ENCODE measurements at regions not wholly inside any gene's neighbourhood (a gene's known extent, or its start where the extent isn't known, plus 50 kb on each side); places are given as distances from the start of the nearest gene placed in this dataset.

GRCh38 chr6:6851059-6851948, 256.5 kb upstream of the RREB1 start (continued):
- TF ChIP-seq ZNF407 (IDR thresholded peaks at IDR 0.05; ENCODE audit: low read depth) (no peak), NFIX (CRISPR knock-in tag; IDR thresholded peaks at IDR 0.05; ENCODE audit: low read depth) (no peak), MXI1 (IDR thresholded peaks at IDR 0.05; ENCODE audit: low read depth, low read length) (no peak), CHD4 (IDR thresholded peaks at IDR 0.05; ENCODE audit: insufficient read depth, insufficient replicate concordance, low read depth, low read length, poor library complexity, severe bottlenecking) (no peak), BMI1 (IDR thresholded peaks at IDR 0.05; ENCODE audit: low read length) (no peak), SAFB2 (IDR thresholded peaks at IDR 0.05; ENCODE audit: borderline replicate concordance, low read depth, low read length, severe bottlenecking) (no peak), SMARCA5 (IDR thresholded peaks at IDR 0.05) (no peak), STAT5B (CRISPR knock-in tag; IDR thresholded peaks at IDR 0.05) (no peak), ZNF75A (CRISPR knock-in tag; IDR thresholded peaks at IDR 0.05) (no peak), CHAMP1 (IDR thresholded peaks at IDR 0.05) (peak; percentile 75; the same call in 1 of the 2 replicates), ZNF586 (CRISPR knock-in tag; conservative IDR thresholded peaks at IDR 0.05) (no peak), SIX5 (IDR thresholded peaks at IDR 0.05; ENCODE audit: borderline replicate concordance in 1 of 2, insufficient read depth in 1 of 2, low read depth in 1 of 2, low read length in 2 of 2) (no peak), SPI1 (IDR thresholded peaks at IDR 0.05; ENCODE audit: borderline replicate concordance, low read depth, low read length) (peak; percentile 65; the same call in 1 of the 2 replicates)
- TF ChIP-seq, protein P1, sequence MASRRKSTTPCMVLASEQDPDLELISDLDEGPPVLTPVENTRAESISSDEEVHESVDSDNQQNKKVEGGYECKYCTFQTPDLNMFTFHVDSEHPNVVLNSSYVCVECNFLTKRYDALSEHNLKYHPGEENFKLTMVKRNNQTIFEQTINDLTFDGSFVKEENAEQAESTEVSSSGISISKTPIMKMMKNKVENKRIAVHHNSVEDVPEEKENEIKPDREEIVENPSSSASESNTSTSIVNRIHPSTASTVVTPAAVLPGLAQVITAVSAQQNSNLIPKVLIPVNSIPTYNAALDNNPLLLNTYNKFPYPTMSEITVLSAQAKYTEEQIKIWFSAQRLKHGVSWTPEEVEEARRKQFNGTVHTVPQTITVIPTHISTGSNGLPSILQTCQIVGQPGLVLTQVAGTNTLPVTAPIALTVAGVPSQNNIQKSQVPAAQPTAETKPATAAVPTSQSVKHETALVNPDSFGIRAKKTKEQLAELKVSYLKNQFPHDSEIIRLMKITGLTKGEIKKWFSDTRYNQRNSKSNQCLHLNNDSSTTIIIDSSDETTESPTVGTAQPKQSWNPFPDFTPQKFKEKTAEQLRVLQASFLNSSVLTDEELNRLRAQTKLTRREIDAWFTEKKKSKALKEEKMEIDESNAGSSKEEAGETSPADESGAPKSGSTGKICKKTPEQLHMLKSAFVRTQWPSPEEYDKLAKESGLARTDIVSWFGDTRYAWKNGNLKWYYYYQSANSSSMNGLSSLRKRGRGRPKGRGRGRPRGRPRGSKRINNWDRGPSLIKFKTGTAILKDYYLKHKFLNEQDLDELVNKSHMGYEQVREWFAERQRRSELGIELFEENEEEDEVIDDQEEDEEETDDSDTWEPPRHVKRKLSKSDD (conservative IDR thresholded peaks at IDR 0.05; ENCODE audit: low read length), result no peak

Data from K562 (cell line).